GM19455 (cell line): ENCODE measurements at regions not wholly inside any gene's neighbourhood (a gene's known extent, or its start where the extent isn't known, plus 50 kb on each side); places are given as distances from the start of the nearest gene placed in this dataset.

Experiments used
- ATAC-seq: cut with Tn5 transposase; IDR thresholded peaks from one replicate; pipeline ENCODE4 v1.9.1; 2021; ENCODE audit not compliant: unreplicated experiment

- no peak for ATAC-seq
These were observed 679.7 kb upstream of the RAB6C start for GRCh38 chr2:129299756-129300155.

GRCh38 chr2:129300456-129300855 is 679.0 kb upstream of the RAB6C start:
- ATAC-seq = no peak

- no peak for ATAC-seq
These were observed 678.0 kb upstream of the RAB6C start for GRCh38 chr2:129301431-129301913.

- no peak for ATAC-seq
These were observed 677.4 kb upstream of the RAB6C start for GRCh38 chr2:129302106-129302505.

- ATAC-seq = no peak
These were observed 676.8 kb upstream of the RAB6C start for GRCh38 chr2:129302561-129303183.

GRCh38 chr2:129314120-129314519 is 665.3 kb upstream of the RAB6C start:
- no peak for ATAC-seq

GRCh38 chr2:129318581-129319421 is 660.7 kb upstream of the RAB6C start:
- no peak for ATAC-seq

GRCh38 chr2:129319422-129319717 is 660.1 kb upstream of the RAB6C start:
- no peak for ATAC-seq

- no peak for ATAC-seq
These were observed 659.2 kb upstream of the RAB6C start for GRCh38 chr2:129320288-129320687.

GRCh38 chr2:129324349-129324748 is 655.1 kb upstream of the RAB6C start:
- no peak for ATAC-seq

GRCh38 chr2:129325151-129325550 is 654.3 kb upstream of the RAB6C start:
- ATAC-seq = no peak

- ATAC-seq = no peak
These were observed 649.9 kb upstream of the RAB6C start for GRCh38 chr2:129329574-129329973.

- ATAC-seq = no peak
These were observed 649.0 kb upstream of the RAB6C start for GRCh38 chr2:129330504-129330903.

- ATAC-seq = no peak
These were observed 647.8 kb upstream of the RAB6C start for GRCh38 chr2:129331638-129332037.

- ATAC-seq = no peak
These were observed 645.3 kb upstream of the RAB6C start for GRCh38 chr2:129334128-129334527.

GRCh38 chr2:129334696-129335410 is 644.6 kb upstream of the RAB6C start:
- no peak for ATAC-seq

- no peak for ATAC-seq
These were observed 643.2 kb upstream of the RAB6C start for GRCh38 chr2:129336276-129336675.

GRCh38 chr2:129337076-129337475 is 642.4 kb upstream of the RAB6C start:
- ATAC-seq = no peak

- ATAC-seq = no peak
These were observed 633.9 kb upstream of the RAB6C start for GRCh38 chr2:129345540-129345939.

- peak; percentile 100 for ATAC-seq
These were observed 631.8 kb upstream of the RAB6C start for GRCh38 chr2:129347486-129348217.

- ATAC-seq = no peak
These were observed 624.8 kb upstream of the RAB6C start for GRCh38 chr2:129354631-129355030.
